GM23248 (cell line): ENCODE measurements at regions not wholly inside any gene's neighbourhood (a gene's known extent, or its start where the extent isn't known, plus 50 kb on each side); places are given as distances from the start of the nearest gene placed in this dataset.

Experiments used
- EZH2 ChIP-seq: fragments of 200-600 bp; sonication (generic); IDR thresholded peaks from 2 replicates; pipeline ENCODE4 v1.6.1; 2018; ENCODE audit warnings: antibody characterized with exemption, mild to moderate bottlenecking; ENCODE audit not compliant: insufficient read depth, poor library complexity, severe bottlenecking
- EZH2phosphoT487 ChIP-seq: fragments of 200-600 bp; sonication (generic); IDR thresholded peaks from 2 replicates; pipeline ENCODE4 v1.6.1; 2018; ENCODE audit warnings: antibody characterized with exemption, moderate library complexity, mild to moderate bottlenecking, low read depth; ENCODE audit not compliant: insufficient read depth

GRCh38 chr10:32171204-32171603, 115.0 kb upstream of the KIF5B start:
- no peak for TF ChIP-seq EZH2
- no peak for TF ChIP-seq EZH2phosphoT487
